Stomach (tissue), 4 donors: ENCODE measurements at regions not wholly inside any gene's neighbourhood (a gene's known extent, or its start where the extent isn't known, plus 50 kb on each side); places are given as distances from the start of the nearest gene placed in this dataset.

Experiments used
- CTCF ChIP-seq, 7 experiments: fragments of 450-650 bp in 4 of 7; fragments of 200-600 bp in 3 of 7; sonication (generic) in 3 of 7; IDR thresholded peaks; one replicate each; pipeline ENCODE4 v1.5.1; 2016 to 2019; ENCODE audit warnings: antibody characterized with exemption in 7 of 7, control low read depth in 2 of 7, mild to moderate bottlenecking in 1 of 7
- POLR2A ChIP-seq, 4 donors: fragments of 450-650 bp; IDR thresholded peaks; one replicate each; pipeline ENCODE4 v1.6.1; 2016; ENCODE audit warnings: antibody characterized with exemption in 4 of 4, control low read depth in 2 of 4, mild to moderate bottlenecking in 1 of 4, moderate library complexity in 1 of 4

- TF ChIP-seq POLR2A (IDR thresholded peaks at IDR 0.05) = no peak
- TF ChIP-seq CTCF (IDR thresholded peaks at IDR 0.05) = no peak
These were observed 107.2 kb downstream of the ZNF280B start for GRCh38 chr22:22401381-22401780.
